ENCODE measurements at regions not wholly inside any gene's neighbourhood (a gene's known extent, or its start where the extent isn't known, plus 50 kb on each side); places are given as distances from the start of the nearest gene placed in this dataset.

DNA sequence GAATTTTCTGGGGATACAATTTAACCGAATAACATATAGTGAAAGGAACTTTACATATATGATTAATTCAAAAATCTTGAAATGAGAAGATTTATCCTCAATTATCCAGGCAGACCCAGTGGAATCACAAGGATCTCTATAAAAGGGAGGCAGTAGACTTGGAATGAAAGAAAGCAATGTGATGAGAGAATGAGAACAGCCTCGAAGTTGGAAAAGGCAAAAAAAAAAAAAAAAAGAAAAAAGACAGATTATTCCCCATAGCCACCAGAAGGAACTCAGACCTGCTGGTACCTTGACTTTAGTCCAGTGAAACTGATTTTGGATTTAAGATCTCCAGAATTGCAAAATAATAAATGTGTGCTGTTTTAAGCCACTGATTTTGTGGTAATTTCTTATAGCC is 416.3 kb upstream of the OR4E1 start:
- TF ChIP-seq, protein P1, sequence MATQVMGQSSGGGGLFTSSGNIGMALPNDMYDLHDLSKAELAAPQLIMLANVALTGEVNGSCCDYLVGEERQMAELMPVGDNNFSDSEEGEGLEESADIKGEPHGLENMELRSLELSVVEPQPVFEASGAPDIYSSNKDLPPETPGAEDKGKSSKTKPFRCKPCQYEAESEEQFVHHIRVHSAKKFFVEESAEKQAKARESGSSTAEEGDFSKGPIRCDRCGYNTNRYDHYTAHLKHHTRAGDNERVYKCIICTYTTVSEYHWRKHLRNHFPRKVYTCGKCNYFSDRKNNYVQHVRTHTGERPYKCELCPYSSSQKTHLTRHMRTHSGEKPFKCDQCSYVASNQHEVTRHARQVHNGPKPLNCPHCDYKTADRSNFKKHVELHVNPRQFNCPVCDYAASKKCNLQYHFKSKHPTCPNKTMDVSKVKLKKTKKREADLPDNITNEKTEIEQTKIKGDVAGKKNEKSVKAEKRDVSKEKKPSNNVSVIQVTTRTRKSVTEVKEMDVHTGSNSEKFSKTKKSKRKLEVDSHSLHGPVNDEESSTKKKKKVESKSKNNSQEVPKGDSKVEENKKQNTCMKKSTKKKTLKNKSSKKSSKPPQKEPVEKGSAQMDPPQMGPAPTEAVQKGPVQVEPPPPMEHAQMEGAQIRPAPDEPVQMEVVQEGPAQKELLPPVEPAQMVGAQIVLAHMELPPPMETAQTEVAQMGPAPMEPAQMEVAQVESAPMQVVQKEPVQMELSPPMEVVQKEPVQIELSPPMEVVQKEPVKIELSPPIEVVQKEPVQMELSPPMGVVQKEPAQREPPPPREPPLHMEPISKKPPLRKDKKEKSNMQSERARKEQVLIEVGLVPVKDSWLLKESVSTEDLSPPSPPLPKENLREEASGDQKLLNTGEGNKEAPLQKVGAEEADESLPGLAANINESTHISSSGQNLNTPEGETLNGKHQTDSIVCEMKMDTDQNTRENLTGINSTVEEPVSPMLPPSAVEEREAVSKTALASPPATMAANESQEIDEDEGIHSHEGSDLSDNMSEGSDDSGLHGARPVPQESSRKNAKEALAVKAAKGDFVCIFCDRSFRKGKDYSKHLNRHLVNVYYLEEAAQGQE (IDR thresholded peaks at IDR 0.05; ENCODE audit: insufficient read depth in 1 of 2, low read depth in 2 of 2, low read length in 2 of 2) = no peak
- TF ChIP-seq TAF1 (IDR thresholded peaks at IDR 0.05; ENCODE audit: borderline replicate concordance, insufficient read depth, low read length) (no peak), POLR2AphosphoS5 (IDR thresholded peaks at IDR 0.05; ENCODE audit: low read depth, low read length) (no peak), SIN3A (IDR thresholded peaks at IDR 0.05; ENCODE audit: borderline replicate concordance, insufficient read depth, low read length) (no peak), FOXP2 (optimal IDR thresholded peaks at IDR 0.05; ENCODE audit: borderline replicate concordance, extremely low read depth, extremely low read length, insufficient read depth) (no peak)

All from PFSK-1 (cell line).